ENCODE measurements at regions not wholly inside any gene's neighbourhood (a gene's known extent, or its start where the extent isn't known, plus 50 kb on each side); places are given as distances from the start of the nearest gene placed in this dataset.

DNA sequence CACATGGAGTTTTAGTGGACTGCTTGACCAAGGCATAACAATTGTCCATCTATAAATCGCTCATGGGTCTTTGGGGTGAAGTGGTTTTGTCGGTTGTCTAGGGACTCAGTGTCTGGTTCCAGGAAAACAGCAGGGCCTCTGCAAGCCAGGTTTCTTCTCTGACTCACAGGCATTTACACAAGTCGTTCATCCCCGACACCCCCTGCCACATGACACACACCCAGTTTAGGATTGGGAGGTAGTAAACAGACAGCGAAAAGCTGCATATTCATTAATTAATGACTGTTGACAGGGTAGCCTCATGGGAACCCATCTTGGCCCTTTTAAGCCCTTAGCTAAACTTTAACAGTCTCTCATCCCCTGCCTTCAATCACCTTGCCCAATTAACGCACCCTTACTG lies 194.8 kb upstream of the ACVR2A start:
- CTCF ChIA-PET = interaction anchor here (0.6 to 0.7 kb wide), 2 partner anchors 128 to 474 kb away, joined by 3 read pairs; no protein-coding TSS in a partner anchor
- TF ChIP-seq CTCF (conservative IDR thresholded peaks at IDR 0.05; ENCODE audit: low read depth) = no peak
- POLR2A ChIA-PET (ENCODE audit: low non-redundant PET) = no interaction called here
- DNase-seq (ENCODE audit: low spot score) = no peak
- no peak overlapping the region for H3K27ac ChIP-seq

GRCh38 chr2:147649286-147649685 lies 195.5 kb upstream of the ACVR2A start:
- no peak overlapping the region for H3K27ac ChIP-seq
- ChIA-PET POLR2A (ENCODE audit: low non-redundant PET) (no interaction called here), CTCF (no interaction called here)
- no peak for DNase-seq (ENCODE audit: low spot score)
- TF ChIP-seq CTCF (conservative IDR thresholded peaks at IDR 0.05; ENCODE audit: low read depth) = no peak

- TF ChIP-seq CTCF (conservative IDR thresholded peaks at IDR 0.05; ENCODE audit: low read depth) = no peak
- ChIA-PET POLR2A (ENCODE audit: low non-redundant PET) (no interaction called here), CTCF (no interaction called here)
- no peak for DNase-seq (ENCODE audit: low spot score)
- no peak overlapping the region for H3K27ac ChIP-seq
Measured at GRCh38 chr2:147648471-147648870, 196.4 kb upstream of the ACVR2A start.

DNA sequence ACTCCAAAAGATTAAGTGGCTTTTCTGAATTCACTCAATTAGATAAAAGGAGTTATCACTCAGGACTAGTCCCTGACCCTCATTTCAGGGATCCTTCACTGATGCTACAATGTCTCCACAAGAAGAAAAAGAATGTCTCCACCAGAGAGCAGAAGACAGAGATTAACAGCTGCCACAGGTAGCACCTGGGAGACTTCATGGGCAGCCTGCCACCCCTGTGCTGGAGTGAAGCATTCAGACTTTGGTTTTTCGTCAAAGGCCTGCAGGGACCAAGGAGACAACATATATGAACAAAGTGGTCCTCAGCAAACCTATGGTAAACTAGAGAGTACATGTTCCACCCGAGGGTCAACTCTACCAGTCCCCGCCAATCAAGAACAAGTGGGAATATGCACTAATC lies 197.0 kb upstream of the ACVR2A start:
- TF ChIP-seq CTCF (conservative IDR thresholded peaks at IDR 0.05; ENCODE audit: low read depth) = no peak
- no peak for DNase-seq (ENCODE audit: low spot score)
- ChIA-PET POLR2A (ENCODE audit: low non-redundant PET) (no interaction called here), CTCF (no interaction called here)
- H3K27ac ChIP-seq = no peak overlapping the region

DNA sequence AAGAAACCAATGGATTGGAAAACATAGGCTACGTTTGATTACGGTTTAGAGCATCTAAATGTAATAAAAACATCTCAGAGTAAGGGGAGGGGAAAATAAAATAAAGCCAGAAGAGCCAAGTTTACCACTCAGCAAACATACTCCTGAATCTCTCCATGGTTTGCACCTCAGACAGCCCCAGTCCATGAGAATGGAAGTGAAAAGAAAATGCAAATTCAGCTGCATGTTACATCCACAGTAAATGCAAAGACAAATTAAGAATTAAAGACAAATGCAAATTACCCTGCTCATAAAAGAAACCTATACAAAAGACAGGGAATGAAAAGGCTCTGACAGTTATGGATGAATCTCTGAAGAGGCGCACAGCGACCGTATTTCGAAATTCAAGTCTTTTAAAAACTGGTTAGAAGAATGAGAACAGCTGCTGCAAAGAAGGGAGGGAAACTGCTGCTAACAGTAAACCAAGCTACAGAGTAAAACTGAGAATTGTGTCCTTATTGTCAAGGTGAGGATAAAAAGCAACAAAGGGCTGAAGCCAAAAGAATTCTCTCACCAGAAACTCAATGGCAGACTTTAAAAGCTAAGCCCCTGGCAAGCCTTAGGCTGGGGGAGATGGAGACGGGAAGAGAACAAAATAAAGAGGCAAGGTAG lies 197.9 kb upstream of the ACVR2A start:
- ChIA-PET POLR2A (ENCODE audit: low non-redundant PET) (no interaction called here), CTCF (no interaction called here)
- H3K27ac ChIP-seq = no peak overlapping the region
- DNase-seq (ENCODE audit: low spot score) = no peak
- TF ChIP-seq CTCF (conservative IDR thresholded peaks at IDR 0.05; ENCODE audit: low read depth) = no peak

DNA sequence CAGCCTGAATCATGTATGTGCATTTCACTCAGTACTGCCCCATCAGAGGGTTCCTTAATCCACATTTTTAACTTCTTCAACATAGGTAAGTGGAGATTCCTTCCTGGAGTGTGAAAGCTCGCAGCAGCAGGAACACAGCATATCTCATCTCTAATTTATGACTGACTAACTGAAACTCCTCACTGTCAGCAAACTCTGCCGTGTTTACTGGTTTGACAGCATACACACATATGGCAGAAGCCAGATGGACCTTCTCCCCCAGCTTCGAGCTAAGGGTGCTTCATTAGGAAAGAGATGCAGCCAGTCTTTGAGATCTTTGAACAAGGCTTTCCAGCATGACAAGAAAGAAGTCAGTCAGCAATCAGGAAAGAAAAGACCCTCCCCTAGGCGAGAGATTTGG lies 200.3 kb upstream of the ACVR2A start:
- no peak for DNase-seq (ENCODE audit: low spot score)
- ChIA-PET POLR2A (ENCODE audit: low non-redundant PET) (no interaction called here), CTCF (no interaction called here)
- TF ChIP-seq CTCF (conservative IDR thresholded peaks at IDR 0.05; ENCODE audit: low read depth) = no peak
- no peak overlapping the region for H3K27ac ChIP-seq

DNA sequence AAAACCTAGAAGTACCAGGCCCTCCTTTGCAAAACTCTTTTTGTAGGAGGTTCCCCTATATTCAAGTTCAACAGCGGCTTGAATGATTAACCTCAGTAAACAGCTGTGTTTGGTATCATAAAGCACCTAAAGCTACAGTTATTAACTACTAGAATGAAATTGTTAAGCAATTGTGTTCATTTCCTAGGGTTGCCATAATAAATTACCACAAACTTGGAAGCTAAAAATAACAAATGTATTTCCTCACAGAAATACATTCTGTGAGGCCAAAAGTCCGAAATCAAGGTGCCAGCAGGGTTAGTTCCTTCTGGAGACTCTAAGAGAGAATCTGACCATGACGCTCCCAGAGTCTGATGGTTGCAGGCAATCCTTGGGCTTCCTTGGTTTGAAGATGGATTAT lies 202.1 kb upstream of the ACVR2A start:
- CTCF ChIA-PET = no interaction called here
- POLR2A ChIA-PET (ENCODE audit: low non-redundant PET) = no interaction called here
- no peak for TF ChIP-seq CTCF (conservative IDR thresholded peaks at IDR 0.05; ENCODE audit: low read depth)
- no peak overlapping the region for H3K27ac ChIP-seq
- DNase-seq (ENCODE audit: low spot score) = no peak
